Activated naive CD4-positive, alpha-beta T cell treated with anti-CD3 and anti-CD28 coated beads, Interleukin-2, amount 50 U/mL, for 72 hours (primary cell): ENCODE measurements at regions not wholly inside any gene's neighbourhood (a gene's known extent, or its start where the extent isn't known, plus 50 kb on each side); places are given as distances from the start of the nearest gene placed in this dataset.
"Not testable (repeated sequence)": the region's sequence is repeated elsewhere in the genome, so short reads cannot be mapped to it uniquely, and the experiment has no call there.

Experiments used
- ATAC-seq, 2 donors: fragments of 150-1000 bp; cut with Tn5 transposase; 2 replicates each; pipeline ENCODE4 v1.10.0; 2021; ENCODE audit warnings: mild to moderate bottlenecking in 2 of 2, moderate library complexity in 2 of 2
- DNase-seq, 2 donors: peaks; one replicate each; pipeline ENCODE4 v3.0.0; 2021 to 2022; ENCODE audit warnings: low spot score in 2 of 2
- H3K27ac Mint-ChIP-seq, 2 donors: one replicate each; pipeline ENCODE4 v1.8.0; 2022; ENCODE audit warnings: mild to moderate bottlenecking in 2 of 2, mixed read lengths in 2 of 2
- H3K36me3 Mint-ChIP-seq, 2 donors: one replicate each; pipeline ENCODE4 v1.8.0; 2022; ENCODE audit warnings: mixed read lengths in 2 of 2
- H3K9me3 Mint-ChIP-seq, 2 donors: one replicate each; pipeline ENCODE4 v1.8.0; 2022; ENCODE audit warnings: mixed read lengths in 2 of 2

GRCh38 chr11:129503646-129504045 lies 128.0 kb downstream of the BARX2 start:
- Mint-ChIP-seq H3K27ac (no peak overlapping the region), H3K9me3 (peaks cover 0 to 9% of the 10 kb centered on the region in 2 donors), H3K36me3 (no peaks in the 10 kb centered on the region)
- no peak for DNase-seq
- no peak for ATAC-seq

GRCh38 chr11:129505266-129505665 lies 129.6 kb downstream of the BARX2 start:
- peaks cover 0 to 12% of the 10 kb centered on the region in 2 donors for H3K9me3 Mint-ChIP-seq
- DNase-seq (no peak), ATAC-seq (no peak)
- no peaks in the 10 kb centered on the region for H3K36me3 Mint-ChIP-seq
- no peak overlapping the region for H3K27ac Mint-ChIP-seq

- no peak for DNase-seq
- ATAC-seq, result no peak
- H3K36me3 Mint-ChIP-seq, result no peaks in the 10 kb centered on the region
- H3K9me3 Mint-ChIP-seq, result peaks cover 11 to 13% of the 10 kb centered on the region in 2 donors
- H3K27ac Mint-ChIP-seq, result no peak overlapping the region
Observed at GRCh38 chr11:129508163-129508562, 132.5 kb downstream of the BARX2 start.

GRCh38 chr11:129528296-129528695 lies 152.6 kb downstream of the BARX2 start:
- ATAC-seq (no peak), DNase-seq (no peak)
- Mint-ChIP-seq H3K36me3 (no peaks in the 10 kb centered on the region), H3K9me3 (no peaks in the 10 kb centered on the region), H3K27ac (no peak overlapping the region)

GRCh38 chr11:129530154-129530895 lies 154.7 kb downstream of the BARX2 start:
- Mint-ChIP-seq H3K9me3 (peaks cover 5 to 8% of the 10 kb centered on the region in 2 donors), H3K27ac (no peak overlapping the region), H3K36me3 (peaks cover 0 to 5% of the 10 kb centered on the region in 2 donors)
- no peak for ATAC-seq
- DNase-seq, result no peak

- Mint-ChIP-seq H3K27ac (no peak overlapping the region), H3K9me3 (peaks cover 16 to 31% of the 10 kb centered on the region in 2 donors), H3K36me3 (peaks cover 0 to 5% of the 10 kb centered on the region in 2 donors)
- DNase-seq, result no peak
- no peak for ATAC-seq
Observed at GRCh38 chr11:129533395-129533794, 157.7 kb downstream of the BARX2 start.

- no peak for ATAC-seq
- Mint-ChIP-seq H3K27ac (no peak overlapping the region), H3K36me3 (peaks cover 7 to 12% of the 10 kb centered on the region in 2 donors), H3K9me3 (peaks cover 22 to 41% of the 10 kb centered on the region in 2 donors)
- DNase-seq, result no peak
Observed at GRCh38 chr11:129536338-129536737, 160.7 kb downstream of the BARX2 start.

GRCh38 chr11:129538323-129538722 lies 162.7 kb downstream of the BARX2 start:
- H3K9me3 Mint-ChIP-seq, result peaks cover 26 to 46% of the 10 kb centered on the region in 2 donors
- DNase-seq, result no peak
- peaks cover 7 to 12% of the 10 kb centered on the region in 2 donors for H3K36me3 Mint-ChIP-seq

GRCh38 chr11:129543515-129544290 lies 168.1 kb downstream of the BARX2 start:
- H3K9me3 Mint-ChIP-seq, result peaks cover 10 to 13% of the 10 kb centered on the region in 2 donors
- H3K27ac Mint-ChIP-seq, result no peak overlapping the region

More at GRCh38 chr11:129538323-129538722, 162.7 kb downstream of the BARX2 start:
- no peak for ATAC-seq
- H3K27ac Mint-ChIP-seq, result no peak overlapping the region

GRCh38 chr11:129544691-129545090 lies 169.0 kb downstream of the BARX2 start:
- no peak overlapping the region for H3K27ac Mint-ChIP-seq
- no peak for DNase-seq
- peaks cover 10 to 15% of the 10 kb centered on the region in 2 donors for H3K9me3 Mint-ChIP-seq
- peaks cover 7% of the 10 kb centered on the region in 2 donors for H3K36me3 Mint-ChIP-seq
- no peak for ATAC-seq

More at GRCh38 chr11:129543515-129544290, 168.1 kb downstream of the BARX2 start:
- DNase-seq (no peak), ATAC-seq (no peak)
- peaks cover 7% of the 10 kb centered on the region in 2 donors for H3K36me3 Mint-ChIP-seq

- no peak for ATAC-seq
- peaks cover 0 to 9% of the 10 kb centered on the region in 2 donors for H3K36me3 Mint-ChIP-seq
- H3K9me3 Mint-ChIP-seq, result peaks cover 9 to 19% of the 10 kb centered on the region in 2 donors
Observed at GRCh38 chr11:129546266-129546665, 170.6 kb downstream of the BARX2 start.

GRCh38 chr11:129557421-129557820 lies 181.8 kb downstream of the BARX2 start:
- DNase-seq (no peak), ATAC-seq (no peak)
- Mint-ChIP-seq H3K36me3 (no peaks in the 10 kb centered on the region), H3K27ac (no peak overlapping the region), H3K9me3 (peaks cover 3 to 6% of the 10 kb centered on the region in 2 donors)

More at GRCh38 chr11:129546266-129546665, 170.6 kb downstream of the BARX2 start:
- no peak overlapping the region for H3K27ac Mint-ChIP-seq
- no peak for DNase-seq

GRCh38 chr11:129569007-129569406 lies 193.4 kb downstream of the BARX2 start:
- no peak for ATAC-seq
- Mint-ChIP-seq H3K9me3 (peaks cover 16 to 25% of the 10 kb centered on the region in 2 donors), H3K36me3 (peaks cover 0 to 21% of the 10 kb centered on the region in 2 donors), H3K27ac (no peak overlapping the region)
- no peak for DNase-seq

- not testable (repeated sequence) for H3K27ac Mint-ChIP-seq, DNase-seq, ATAC-seq
- Mint-ChIP-seq H3K36me3 (peaks cover 6 to 35% of the 10 kb centered on the region in 2 donors), H3K9me3 (peaks cover 22 to 34% of the 10 kb centered on the region in 2 donors)
Observed at GRCh38 chr11:129572667-129573066, 197.0 kb downstream of the BARX2 start.

- DNase-seq (no peak), ATAC-seq (no peak)
- Mint-ChIP-seq H3K27ac (no peak overlapping the region), H3K9me3 (peaks cover 22 to 34% of the 10 kb centered on the region in 2 donors), H3K36me3 (peaks cover 6 to 35% of the 10 kb centered on the region in 2 donors)
Observed at GRCh38 chr11:129573161-129573560, 197.5 kb downstream of the BARX2 start.

- Mint-ChIP-seq H3K9me3 (peaks cover 13 to 24% of the 10 kb centered on the region in 2 donors), H3K27ac (no peak overlapping the region), H3K36me3 (peaks cover 6 to 30% of the 10 kb centered on the region in 2 donors)
- DNase-seq (no peak), ATAC-seq (no peak)
Observed at GRCh38 chr11:129574431-129574830, 198.8 kb downstream of the BARX2 start.

- Mint-ChIP-seq H3K36me3 (peaks cover 6 to 22% of the 10 kb centered on the region in 2 donors), H3K9me3 (peaks cover 9 to 10% of the 10 kb centered on the region in 2 donors), H3K27ac (no peak overlapping the region)
- DNase-seq (no peak), ATAC-seq (no peak)
Observed at GRCh38 chr11:129576652-129577051, 201.0 kb downstream of the BARX2 start.
